HG03135 (cell line): ENCODE measurements at regions not wholly inside any gene's neighbourhood (a gene's known extent, or its start where the extent isn't known, plus 50 kb on each side); places are given as distances from the start of the nearest gene placed in this dataset.
"Not testable (repeated sequence)": the region's sequence is repeated elsewhere in the genome, so short reads cannot be mapped to it uniquely, and the experiment has no call there.

Experiments used
- ATAC-seq: cut with Tn5 transposase; IDR thresholded peaks from one replicate; pipeline ENCODE4 v1.9.1; 2021; ENCODE audit warnings: mild to moderate bottlenecking, moderate library complexity; ENCODE audit not compliant: unreplicated experiment

DNA sequence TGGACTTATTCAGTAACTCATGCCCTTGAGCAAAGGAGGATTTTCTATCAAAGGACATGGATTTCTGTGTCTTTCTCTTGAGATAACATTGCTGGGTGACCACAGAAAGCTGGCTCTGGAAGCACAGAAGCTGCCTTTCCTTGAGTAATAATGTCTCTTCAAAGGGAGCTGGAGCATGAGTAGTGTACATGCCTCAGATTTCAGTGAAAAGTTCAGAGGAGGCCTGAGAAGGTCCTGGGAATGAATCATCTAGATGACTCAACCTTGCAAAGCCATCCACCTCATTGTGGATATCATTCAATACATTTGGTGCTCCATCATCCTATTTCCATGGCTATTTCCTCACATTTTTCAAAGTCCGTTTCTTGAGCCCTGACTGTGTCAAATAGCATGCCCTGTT lies 77.6 kb upstream of the OR4M2 start:
- not testable (repeated sequence) for ATAC-seq

DNA sequence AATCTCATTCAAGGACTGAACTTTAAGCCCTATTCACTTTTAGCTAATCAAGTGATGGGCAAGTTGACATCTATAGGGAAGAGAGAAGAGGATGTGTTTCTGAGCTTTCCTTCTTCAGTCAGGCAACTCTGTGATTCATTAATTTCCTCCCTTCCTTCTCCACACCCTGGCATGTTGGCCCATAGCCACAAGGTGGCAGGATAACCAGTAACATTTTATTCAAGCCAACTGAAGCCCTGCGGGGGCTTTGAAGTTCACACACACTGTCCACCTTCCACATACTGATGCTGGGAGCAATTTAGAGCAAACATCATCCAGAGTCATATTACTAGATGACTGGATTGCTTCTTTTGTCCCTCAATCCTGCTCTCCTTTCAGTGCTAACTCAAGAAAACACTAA lies 91.2 kb upstream of the OR4M2 start:
- peak; percentile 66 for ATAC-seq

DNA sequence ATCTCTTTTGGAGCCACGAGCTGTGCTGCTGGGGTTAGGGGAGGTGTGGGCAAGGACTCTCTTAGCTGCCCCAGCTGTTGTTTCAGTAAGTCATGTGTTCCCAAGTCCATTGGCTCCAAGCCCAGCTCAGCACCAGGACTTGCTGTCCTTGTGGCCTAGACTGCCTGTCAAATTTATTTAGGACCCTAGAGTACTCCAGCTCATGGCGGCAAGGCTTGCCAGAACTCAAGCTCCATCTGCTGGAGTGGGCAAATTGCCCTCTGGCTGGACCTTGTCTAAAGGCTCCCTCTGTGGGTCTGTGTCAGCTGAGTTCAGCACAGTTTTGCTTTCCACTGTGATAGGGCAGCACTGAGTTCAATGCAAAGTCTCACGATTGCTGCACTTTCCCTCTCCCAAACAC lies 96.5 kb upstream of the OR4M2 start:
- ATAC-seq: not testable (repeated sequence)

DNA sequence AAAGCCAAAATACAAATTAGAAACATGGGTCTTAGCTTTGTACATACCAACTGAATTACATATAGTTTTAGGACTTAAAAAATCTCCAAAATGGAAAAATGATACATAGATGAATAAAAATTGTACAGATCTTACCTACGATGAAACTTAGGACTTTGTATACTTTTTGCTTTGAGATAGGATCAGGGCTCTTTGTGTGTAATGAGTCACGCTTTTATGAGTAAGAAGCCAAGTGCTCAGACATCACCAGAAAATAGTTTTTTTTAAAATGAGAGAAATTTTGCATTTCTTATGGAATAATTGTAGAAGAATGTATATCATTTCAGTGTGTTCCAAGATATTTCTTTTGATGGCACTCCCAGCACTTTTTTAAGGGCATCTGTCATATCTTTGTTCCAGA lies 100.4 kb upstream of the OR4M2 start:
- not testable (repeated sequence) for ATAC-seq

DNA sequence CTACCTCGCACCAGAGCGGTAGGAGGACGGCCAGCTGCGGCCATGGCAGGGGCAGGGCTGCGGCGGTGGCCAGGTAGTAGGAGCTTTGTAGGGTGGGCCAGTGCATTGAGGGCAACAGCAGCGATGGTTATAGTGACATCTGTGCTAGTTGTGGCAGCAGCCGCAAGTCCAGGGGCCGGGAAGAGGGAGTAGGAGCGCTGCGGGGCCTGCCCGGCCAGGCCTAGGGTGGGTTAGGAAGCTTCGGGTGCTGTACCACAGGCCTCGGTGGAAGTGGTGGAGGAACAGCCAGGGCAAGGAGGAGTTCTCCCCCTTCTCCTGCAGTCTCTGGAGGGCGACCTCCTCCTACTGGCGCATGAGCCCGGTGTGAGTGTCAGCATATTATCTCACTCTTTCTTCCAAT lies 76.2 kb upstream of the POTEB start:
- not testable (repeated sequence) for ATAC-seq

DNA sequence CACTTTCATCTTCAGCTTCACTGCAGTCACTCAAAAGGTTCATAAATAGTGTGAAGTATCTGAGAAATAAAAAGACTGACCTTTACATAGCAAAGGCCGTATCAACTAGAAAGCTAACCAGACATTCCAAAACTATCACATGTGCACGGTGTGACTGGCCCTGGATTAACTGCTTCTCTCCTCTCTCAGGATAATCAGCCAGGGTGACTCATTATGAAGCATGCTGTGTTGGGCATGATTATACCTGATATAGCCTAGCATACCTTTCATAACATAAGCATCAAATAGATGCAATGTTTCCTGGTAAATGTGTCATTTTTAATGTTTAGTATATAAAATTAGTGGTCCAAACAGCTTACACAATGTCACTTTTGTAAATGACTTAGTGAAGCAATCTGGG lies 62.8 kb upstream of the POTEB start:
- not testable (repeated sequence) for ATAC-seq
